HepG2 (cell line): ENCODE measurements at regions not wholly inside any gene's neighbourhood (a gene's known extent, or its start where the extent isn't known, plus 50 kb on each side); places are given as distances from the start of the nearest gene placed in this dataset.
A peak's percentile ranks its signal among the peaks of the same experiment; 100 is the strongest.

ENCODE experiments used
- ATAC-seq: fragments of 200-7000 bp; cut with Tn5 transposase; 3 replicates; pipeline ENCODE4 v1.9.1; 2020; ENCODE audit warnings: mild to moderate bottlenecking, moderate library complexity
- BruUV-seq: library from RNA; stranded (reverse); fragments of 400-500 nt; replicated peaks from 2 replicates; lab custom pipeline; 2021; lab: Mats Ljungman, UMichigan
- CTCF ChIA-PET: fragments of 300-600 bp; formaldehyde crosslinking; extraction: SDS; loops from one replicate; lab custom pipeline; 2021; ENCODE audit warnings: low total read pairs, inconsistent platforms, low intra/inter-chr PET ratio; lab: Yijun Ruan, JAX
- POLR2A ChIA-PET: fragments of 350-600 bp; sonication (Branson Sonifier 250); formaldehyde crosslinking; loops from one replicate; lab custom pipeline; 2020; ENCODE audit warnings: antibody characterized with exemption, inconsistent platforms; lab: Yijun Ruan, JAX
- DNase-seq: peaks from one replicate; pipeline ENCODE4 v3.0.0-alpha.2; 2015; ENCODE audit warnings: low spot score
- FAIRE-seq: peaks from 3 replicates; lab custom pipeline; 2011; peaks lifted over from hg19 to GRCh38; lab: Jason Lieb, UNC
- H2AFZ ChIP-seq: one replicate; pipeline ENCODE4 v1.6.1; 2011; ENCODE audit warnings: low read length, inconsistent platforms
- H3K27ac ChIP-seq: fragments of 300-600 bp; 3 replicates; pipeline ENCODE4 v1.8.0; 2011; ENCODE audit warnings: mixed run types, mild to moderate bottlenecking, mixed read lengths, low read length, inconsistent platforms; ENCODE audit not compliant: insufficient read depth; ENCODE audit errors: extremely low read length
- H3K27me3 ChIP-seq, 2 experiments: fragments of 200-600 bp in 1 of 2; 2 replicates in 1 of 2; 3 replicates in 1 of 2; pipeline versions ENCODE4 v1.6.0 to v1.8.0; 2011; ENCODE audit warnings: low read length in 2 of 2, mild to moderate bottlenecking in 2 of 2, moderate library complexity in 2 of 2, inconsistent platforms in 1 of 2; ENCODE audit not compliant: insufficient read depth in 2 of 2, control insufficient read depth in 1 of 2
- H3K36me3 ChIP-seq, 2 experiments: fragments of 200-600 bp in 1 of 2; replicated peaks in 1 of 2; 2 replicates in 1 of 2; 3 replicates in 1 of 2; pipeline versions ENCODE4 v1.5.1 to v1.8.0; 2011; ENCODE audit warnings: low read length in 2 of 2, inconsistent platforms in 1 of 2; ENCODE audit not compliant: insufficient read depth in 2 of 2, control insufficient read depth in 1 of 2
- H3K4me1 ChIP-seq: 2 replicates; pipeline ENCODE4 v1.5.1; 2012; ENCODE audit warnings: low read length, inconsistent platforms; ENCODE audit not compliant: insufficient read depth
- H3K4me2 ChIP-seq: 2 replicates; pipeline ENCODE4 v1.6.0; 2011; ENCODE audit warnings: low read depth, low read length, inconsistent platforms
- H3K4me3 ChIP-seq, 3 experiments: fragments of 200-600 bp in 1 of 3; sonication (generic), shearing (Covaris generic) in 1 of 3; replicated peaks in 1 of 3; 2 replicates each; pipeline ENCODE4 v1.5.1; 2011 to 2016; ENCODE audit warnings: low read length in 3 of 3, inconsistent platforms in 2 of 3, low read depth in 2 of 3, mild to moderate bottlenecking in 2 of 3, control low read depth in 1 of 3, mixed read lengths in 1 of 3; ENCODE audit not compliant: insufficient read depth in 1 of 3
- H3K79me2 ChIP-seq: one replicate; pipeline ENCODE4 v1.6.1; 2011; ENCODE audit warnings: low read length, inconsistent platforms; ENCODE audit not compliant: insufficient read depth
- H3K9ac ChIP-seq: 2 replicates; pipeline ENCODE4 v1.6.0; 2011; ENCODE audit warnings: mild to moderate bottlenecking, low read depth, low read length, inconsistent platforms; ENCODE audit not compliant: insufficient read depth
- H3K9me3 ChIP-seq: 2 replicates; pipeline ENCODE4 v1.5.1; 2012; ENCODE audit warnings: mild to moderate bottlenecking, low read length
- H4K20me1 ChIP-seq: 2 replicates; pipeline ENCODE4 v1.6.0; 2011; ENCODE audit warnings: inconsistent platforms, mild to moderate bottlenecking, low read length, moderate library complexity; ENCODE audit not compliant: insufficient read depth
- ARID2 ChIP-seq: sonication (generic); formaldehyde crosslinking; IDR thresholded peaks from 2 replicates; pipeline ENCODE4 v1.8.1; 2022; ENCODE audit warnings: mild to moderate bottlenecking, missing genetic modification reagents, borderline replicate concordance
- FOXK1 ChIP-seq: sonication (generic); formaldehyde crosslinking; IDR thresholded peaks from 2 replicates; pipeline ENCODE4 v1.4.0; 2020; ENCODE audit warnings: low read depth, missing genetic modification reagents, borderline replicate concordance
- GATAD2A ChIP-seq: IDR thresholded peaks from 2 replicates; pipeline ENCODE4 v1.6.1; 2016
- SAFB2 ChIP-seq: sonication (generic); formaldehyde crosslinking; IDR thresholded peaks from 2 replicates; pipeline ENCODE4 v1.5.1; 2020; ENCODE audit warnings: missing genetic modification reagents, low read depth, mild to moderate bottlenecking, borderline replicate concordance
- SIX1 ChIP-seq: sonication (generic); formaldehyde crosslinking; IDR thresholded peaks from 2 replicates; pipeline ENCODE4 v1.4.0; 2020; ENCODE audit warnings: missing genetic modification reagents, borderline replicate concordance
- SMC3 ChIP-seq: IDR thresholded peaks from 2 replicates; pipeline ENCODE4 v1.6.1; 2011; ENCODE audit warnings: low read length, improper control_type of control experiment
- SRSF9 ChIP-seq: fragments of 200-400 bp; formaldehyde crosslinking; IDR thresholded peaks from 2 replicates; pipeline ENCODE4 v1.6.1; 2018; ENCODE audit warnings: borderline replicate concordance, mild to moderate bottlenecking, low read depth, low read length; ENCODE audit not compliant: insufficient read depth, poor library complexity, severe bottlenecking
- TP53 ChIP-seq: sonication (generic); formaldehyde crosslinking; conservative IDR thresholded peaks from 2 replicates; pipeline ENCODE4 v1.4.0; 2020; ENCODE audit warnings: missing genetic modification reagents
- ZFP36L1 ChIP-seq: sonication (generic); formaldehyde crosslinking; IDR thresholded peaks from 2 replicates; pipeline ENCODE4 v1.8.0; 2022; ENCODE audit warnings: mild to moderate bottlenecking, missing genetic modification reagents, moderate library complexity
- ZMYM3 ChIP-seq: sonication (generic); formaldehyde crosslinking; IDR thresholded peaks from 2 replicates; pipeline ENCODE4 v1.5.1; 2020; ENCODE audit warnings: mild to moderate bottlenecking, missing genetic modification reagents
- ZNF570 ChIP-seq: sonication (generic); formaldehyde crosslinking; IDR thresholded peaks from 2 replicates; pipeline ENCODE4 v1.4.0; 2020; ENCODE audit warnings: mild to moderate bottlenecking, missing genetic modification reagents, borderline replicate concordance
- ZNF776 ChIP-seq: sonication (generic); formaldehyde crosslinking; IDR thresholded peaks from 2 replicates; pipeline ENCODE4 v1.4.0; 2020; ENCODE audit warnings: mild to moderate bottlenecking, missing genetic modification reagents
- WGBS: methylation state at CpG from one replicate; pipeline ENCODE4 v1.1.6; 2017; ENCODE audit warnings: low lambda C conversion rate; 5-methylcytosine and 5-hydroxymethylcytosine counted together
- in situ Hi-C: cut with HindIII; loops from 2 replicates; pipeline ENCODE4 v1.10.0; 2017; ENCODE audit warnings: low pct_unique_long_range_greater_than_20kb; ENCODE audit not compliant: extremely low pct_ligation_motif_present
- intact Hi-C: fragments of 100-400 bp; cut with micrococcal nuclease; formaldehyde crosslinking; loops from one replicate; pipeline ENCODE4 v1.10.0; 2022; ENCODE audit not compliant: unreplicated experiment
- TF ChIP-seq, protein P1 (sequence below): sonication (generic); formaldehyde crosslinking; IDR thresholded peaks from 2 replicates; pipeline ENCODE4 v1.4.0; 2020; ENCODE audit warnings: missing genetic modification reagents
- TF ChIP-seq, protein P2 (sequence below): sonication (generic); formaldehyde crosslinking; IDR thresholded peaks from 2 replicates; pipeline ENCODE4 v1.8.1; 2023; ENCODE audit warnings: mild to moderate bottlenecking, missing genetic modification reagents
- TF ChIP-seq, protein P3 (sequence below): sonication (generic); formaldehyde crosslinking; IDR thresholded peaks from 2 replicates; pipeline ENCODE4 v1.8.0; 2022; ENCODE audit warnings: missing genetic modification reagents, mild to moderate bottlenecking, borderline replicate concordance
- TF ChIP-seq, protein P4 (sequence below): sonication (generic); formaldehyde crosslinking; IDR thresholded peaks from 2 replicates; pipeline ENCODE4 v1.5.0; 2020; ENCODE audit warnings: mild to moderate bottlenecking, missing genetic modification reagents

DNA sequence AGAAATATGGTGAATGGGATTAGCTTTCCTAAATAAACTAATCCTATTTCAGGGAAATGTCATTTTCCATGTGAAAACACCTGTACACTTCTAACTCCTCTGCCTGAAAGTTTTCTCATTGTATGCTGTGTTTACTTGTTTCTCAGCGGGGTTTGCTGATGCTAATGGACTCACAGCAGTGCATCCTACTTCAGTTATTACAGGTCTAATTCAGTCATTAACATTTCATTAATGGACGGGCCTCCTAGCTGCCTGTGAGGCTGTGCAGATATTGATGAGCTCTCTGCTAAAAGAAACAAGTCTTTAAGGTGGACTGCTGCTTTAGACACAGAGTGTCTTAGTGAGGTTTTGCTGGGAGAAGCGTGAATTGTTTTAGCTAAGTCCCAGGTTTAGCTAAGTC lies 1342.0 kb upstream of the ZEB2 start:
- CTCF ChIA-PET, result no interaction called here
- H3K27me3 ChIP-seq, result no peaks in the 10 kb centered on the region
- H3K4me3 ChIP-seq, result no peak overlapping the region
- no peaks in the 10 kb centered on the region for H3K79me2 ChIP-seq
- BruUV-seq, result no TSS peak
- TF ChIP-seq SIX1 (no peak), FOXK1 (CRISPR knock-in tag) (no peak), ZFP36L1 (CRISPR knock-in tag) (no peak), ARID2 (CRISPR knock-in tag) (no peak), SAFB2 (CRISPR knock-in tag) (no peak), ZNF776 (CRISPR knock-in tag) (no peak), SRSF9 (no peak), TP53 (CRISPR knock-in tag) (no peak), ZMYM3 (CRISPR knock-in tag) (no peak), ZNF570 (CRISPR knock-in tag) (no peak), SMC3 (no peak), GATAD2A (CRISPR knock-in tag) (no peak)
- TF ChIP-seq, protein P1, sequence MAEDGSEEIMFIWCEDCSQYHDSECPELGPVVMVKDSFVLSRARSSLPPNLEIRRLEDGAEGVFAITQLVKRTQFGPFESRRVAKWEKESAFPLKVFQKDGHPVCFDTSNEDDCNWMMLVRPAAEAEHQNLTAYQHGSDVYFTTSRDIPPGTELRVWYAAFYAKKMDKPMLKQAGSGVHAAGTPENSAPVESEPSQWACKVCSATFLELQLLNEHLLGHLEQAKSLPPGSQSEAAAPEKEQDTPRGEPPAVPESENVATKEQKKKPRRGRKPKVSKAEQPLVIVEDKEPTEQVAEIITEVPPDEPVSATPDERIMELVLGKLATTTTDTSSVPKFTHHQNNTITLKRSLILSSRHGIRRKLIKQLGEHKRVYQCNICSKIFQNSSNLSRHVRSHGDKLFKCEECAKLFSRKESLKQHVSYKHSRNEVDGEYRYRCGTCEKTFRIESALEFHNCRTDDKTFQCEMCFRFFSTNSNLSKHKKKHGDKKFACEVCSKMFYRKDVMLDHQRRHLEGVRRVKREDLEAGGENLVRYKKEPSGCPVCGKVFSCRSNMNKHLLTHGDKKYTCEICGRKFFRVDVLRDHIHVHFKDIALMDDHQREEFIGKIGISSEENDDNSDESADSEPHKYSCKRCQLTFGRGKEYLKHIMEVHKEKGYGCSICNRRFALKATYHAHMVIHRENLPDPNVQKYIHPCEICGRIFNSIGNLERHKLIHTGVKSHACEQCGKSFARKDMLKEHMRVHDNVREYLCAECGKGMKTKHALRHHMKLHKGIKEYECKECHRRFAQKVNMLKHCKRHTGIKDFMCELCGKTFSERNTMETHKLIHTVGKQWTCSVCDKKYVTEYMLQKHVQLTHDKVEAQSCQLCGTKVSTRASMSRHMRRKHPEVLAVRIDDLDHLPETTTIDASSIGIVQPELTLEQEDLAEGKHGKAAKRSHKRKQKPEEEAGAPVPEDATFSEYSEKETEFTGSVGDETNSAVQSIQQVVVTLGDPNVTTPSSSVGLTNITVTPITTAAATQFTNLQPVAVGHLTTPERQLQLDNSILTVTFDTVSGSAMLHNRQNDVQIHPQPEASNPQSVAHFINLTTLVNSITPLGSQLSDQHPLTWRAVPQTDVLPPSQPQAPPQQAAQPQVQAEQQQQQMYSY, result no peak
- TF ChIP-seq, protein P2, sequence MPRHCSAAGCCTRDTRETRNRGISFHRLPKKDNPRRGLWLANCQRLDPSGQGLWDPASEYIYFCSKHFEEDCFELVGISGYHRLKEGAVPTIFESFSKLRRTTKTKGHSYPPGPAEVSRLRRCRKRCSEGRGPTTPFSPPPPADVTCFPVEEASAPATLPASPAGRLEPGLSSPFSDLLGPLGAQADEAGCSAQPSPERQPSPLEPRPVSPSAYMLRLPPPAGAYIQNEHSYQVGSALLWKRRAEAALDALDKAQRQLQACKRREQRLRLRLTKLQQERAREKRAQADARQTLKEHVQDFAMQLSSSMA (CRISPR knock-in tag), result no peak
- TF ChIP-seq, protein P3, sequence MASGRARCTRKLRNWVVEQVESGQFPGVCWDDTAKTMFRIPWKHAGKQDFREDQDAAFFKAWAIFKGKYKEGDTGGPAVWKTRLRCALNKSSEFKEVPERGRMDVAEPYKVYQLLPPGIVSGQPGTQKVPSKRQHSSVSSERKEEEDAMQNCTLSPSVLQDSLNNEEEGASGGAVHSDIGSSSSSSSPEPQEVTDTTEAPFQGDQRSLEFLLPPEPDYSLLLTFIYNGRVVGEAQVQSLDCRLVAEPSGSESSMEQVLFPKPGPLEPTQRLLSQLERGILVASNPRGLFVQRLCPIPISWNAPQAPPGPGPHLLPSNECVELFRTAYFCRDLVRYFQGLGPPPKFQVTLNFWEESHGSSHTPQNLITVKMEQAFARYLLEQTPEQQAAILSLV (CRISPR knock-in tag), result no peak
- TF ChIP-seq, protein P4, sequence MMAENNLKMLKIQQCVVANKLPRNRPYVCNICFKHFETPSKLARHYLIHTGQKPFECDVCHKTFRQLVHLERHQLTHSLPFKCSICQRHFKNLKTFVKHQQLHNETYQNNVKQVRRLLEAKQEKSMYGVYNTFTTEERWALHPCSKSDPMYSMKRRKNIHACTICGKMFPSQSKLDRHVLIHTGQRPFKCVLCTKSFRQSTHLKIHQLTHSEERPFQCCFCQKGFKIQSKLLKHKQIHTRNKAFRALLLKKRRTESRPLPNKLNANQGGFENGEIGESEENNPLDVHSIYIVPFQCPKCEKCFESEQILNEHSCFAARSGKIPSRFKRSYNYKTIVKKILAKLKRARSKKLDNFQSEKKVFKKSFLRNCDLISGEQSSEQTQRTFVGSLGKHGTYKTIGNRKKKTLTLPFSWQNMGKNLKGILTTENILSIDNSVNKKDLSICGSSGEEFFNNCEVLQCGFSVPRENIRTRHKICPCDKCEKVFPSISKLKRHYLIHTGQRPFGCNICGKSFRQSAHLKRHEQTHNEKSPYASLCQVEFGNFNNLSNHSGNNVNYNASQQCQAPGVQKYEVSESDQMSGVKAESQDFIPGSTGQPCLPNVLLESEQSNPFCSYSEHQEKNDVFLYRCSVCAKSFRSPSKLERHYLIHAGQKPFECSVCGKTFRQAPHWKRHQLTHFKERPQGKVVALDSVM (CRISPR knock-in tag), result no peak
- TF ChIP-seq, all 625 proteins: peak for 0
- H2AFZ ChIP-seq, result peak overlapping the region; percentile 28
- intact Hi-C loops (no loop called here), in situ Hi-C loops (no loop called here)
- DNase-seq (no peak), FAIRE-seq (no peak), ATAC-seq (no peak)
- H3K9ac ChIP-seq, result no peak overlapping the region
- peaks cover 8% of the 10 kb centered on the region for H3K4me1 ChIP-seq
- 39% methylated on average over 3 of the region's 3 CpGs for WGBS
- no peaks in the 10 kb centered on the region for H3K9me3 ChIP-seq
- H3K36me3 ChIP-seq, result no peaks in the 10 kb centered on the region
- H3K27ac ChIP-seq, result no peak overlapping the region
- no peaks in the 10 kb centered on the region for H4K20me1 ChIP-seq
- POLR2A ChIA-PET, result no interaction called here
- no peak overlapping the region for H3K4me2 ChIP-seq
